ENCODE measurements at regions not wholly inside any gene's neighbourhood (a gene's known extent, or its start where the extent isn't known, plus 50 kb on each side); places are given as distances from the start of the nearest gene placed in this dataset.
"Not testable (repeated sequence)": the region's sequence is repeated elsewhere in the genome, so short reads cannot be mapped to it uniquely, and the experiment has no call there.

DNA sequence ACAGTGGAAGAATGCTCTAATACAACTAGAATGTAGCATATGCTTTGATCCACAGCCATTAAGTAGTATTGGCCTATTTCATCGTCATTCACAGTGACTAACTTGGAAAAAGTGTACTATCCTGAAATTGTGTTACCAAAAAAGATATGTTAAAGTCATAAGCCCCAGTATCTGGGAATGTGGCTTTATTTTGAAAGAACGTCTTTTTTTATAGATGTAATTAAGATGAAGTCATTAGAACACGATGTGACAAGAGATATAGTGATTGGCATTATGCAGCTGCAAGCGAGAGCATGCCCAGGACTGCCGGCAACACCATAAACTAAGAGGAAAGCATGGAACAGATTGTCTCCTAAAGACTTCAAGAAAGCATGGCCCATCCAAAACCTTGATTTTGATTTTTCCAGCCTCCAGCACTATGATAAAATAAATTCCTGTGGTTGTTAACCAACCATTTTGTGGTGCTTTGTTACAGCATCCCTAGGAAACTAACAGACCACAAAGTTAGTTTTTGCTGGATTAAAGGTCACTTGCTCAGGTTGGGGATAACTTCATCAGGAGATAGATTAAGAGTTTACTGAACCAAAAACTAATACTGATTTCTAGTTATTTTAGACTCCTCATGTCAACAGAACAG is 870.6 kb upstream of the LRRC4C start:
- FAIRE-seq: no peak

DNA sequence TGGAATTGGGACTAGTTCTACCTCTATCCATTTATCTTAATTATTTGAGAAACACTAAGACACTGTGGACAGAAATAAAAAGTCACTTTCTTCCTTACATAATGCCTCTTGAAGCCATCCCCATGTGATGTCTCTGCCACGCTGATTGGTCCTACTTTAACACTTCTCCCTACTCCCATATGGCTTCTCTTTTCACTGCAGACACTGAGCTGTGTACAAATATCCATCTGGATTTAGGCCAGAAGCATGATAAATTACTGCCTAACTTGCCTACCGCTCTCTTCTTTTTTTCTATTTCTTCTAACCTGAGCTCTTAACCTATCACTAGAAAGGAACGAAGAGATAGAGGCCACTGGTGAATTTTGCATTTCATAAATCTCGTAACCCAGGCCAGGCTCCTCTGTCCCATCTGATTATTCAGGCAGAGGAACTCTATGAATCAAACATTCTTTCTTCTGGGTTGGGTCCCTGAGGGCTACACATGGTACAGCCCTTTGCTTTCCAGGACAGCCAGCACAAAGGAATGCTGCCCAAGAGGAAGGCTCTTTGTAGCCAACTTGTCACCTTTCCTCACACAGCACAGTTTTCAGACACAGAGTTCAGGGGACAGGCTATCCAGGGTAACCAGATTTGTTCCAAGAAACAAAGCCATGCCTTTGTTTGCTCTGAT is 878.5 kb upstream of the LRRC4C start:
- FAIRE-seq: no peak

DNA sequence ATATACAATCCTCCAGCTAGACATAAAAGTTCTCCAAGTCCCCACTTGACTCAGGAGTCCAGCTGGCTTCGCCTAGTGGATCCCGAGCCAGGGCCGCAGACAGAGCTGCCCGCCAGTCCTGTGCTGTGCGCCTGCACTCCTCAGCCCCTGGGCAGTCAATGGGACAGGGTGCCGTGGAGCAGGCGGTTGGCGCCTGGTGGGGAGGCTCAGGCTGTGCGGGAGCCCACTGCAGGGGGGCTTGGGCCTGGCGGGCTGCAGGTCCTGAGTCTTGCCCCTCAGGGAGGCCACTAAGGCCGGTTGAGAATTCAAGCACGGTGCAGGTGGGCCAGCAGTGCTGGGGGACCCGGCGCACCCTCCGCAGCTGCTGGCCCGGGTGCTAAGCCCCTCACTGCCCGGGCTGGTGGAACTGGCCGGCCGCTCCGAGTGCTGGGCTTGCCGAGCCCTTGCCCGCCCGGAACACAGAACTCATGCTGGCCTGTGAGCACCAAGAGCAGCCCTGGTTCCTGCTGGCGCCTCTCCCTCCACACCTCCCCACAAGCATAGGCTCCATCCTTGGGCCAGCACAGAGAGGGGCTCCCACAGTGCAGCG is 884.8 kb upstream of the LRRC4C start:
- FAIRE-seq: no peak

DNA sequence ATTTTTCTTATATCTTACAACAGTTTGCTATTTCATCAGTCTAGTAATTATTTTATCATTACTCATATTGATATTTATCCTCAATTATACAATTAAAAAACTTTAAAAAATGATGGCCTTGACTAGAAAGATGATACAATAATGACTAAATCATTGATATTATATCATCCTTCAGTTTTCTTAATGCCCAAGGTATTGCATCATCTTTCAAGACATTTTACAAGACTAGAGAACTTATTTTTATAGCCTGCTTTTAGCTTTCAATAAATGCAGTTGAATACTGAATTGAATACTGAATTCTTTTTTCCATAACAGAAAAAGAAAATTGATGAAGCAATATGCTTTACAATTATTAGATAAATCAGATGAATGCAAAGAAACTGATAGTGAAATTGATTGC is 886.5 kb upstream of the LRRC4C start:
- no peak for FAIRE-seq

DNA sequence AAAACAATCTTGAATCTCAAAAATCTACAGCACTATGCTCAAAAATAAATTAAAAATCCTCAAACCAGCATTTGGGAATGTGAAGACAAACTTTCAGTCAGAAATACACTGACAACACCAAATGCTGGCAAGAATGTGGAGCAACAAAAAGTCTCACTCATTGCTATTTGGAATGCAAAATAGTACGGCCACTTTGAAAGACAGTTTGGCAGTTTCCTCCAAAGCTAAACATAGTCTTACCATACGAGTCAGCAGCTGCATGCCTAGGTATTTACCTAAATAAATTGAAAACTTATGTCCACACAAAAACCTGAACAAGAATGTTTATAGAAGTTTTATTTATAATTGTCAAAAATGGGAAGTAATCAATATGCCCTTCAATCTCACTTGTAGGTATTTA is 904.2 kb upstream of the LRRC4C start:
- no peak for FAIRE-seq

DNA sequence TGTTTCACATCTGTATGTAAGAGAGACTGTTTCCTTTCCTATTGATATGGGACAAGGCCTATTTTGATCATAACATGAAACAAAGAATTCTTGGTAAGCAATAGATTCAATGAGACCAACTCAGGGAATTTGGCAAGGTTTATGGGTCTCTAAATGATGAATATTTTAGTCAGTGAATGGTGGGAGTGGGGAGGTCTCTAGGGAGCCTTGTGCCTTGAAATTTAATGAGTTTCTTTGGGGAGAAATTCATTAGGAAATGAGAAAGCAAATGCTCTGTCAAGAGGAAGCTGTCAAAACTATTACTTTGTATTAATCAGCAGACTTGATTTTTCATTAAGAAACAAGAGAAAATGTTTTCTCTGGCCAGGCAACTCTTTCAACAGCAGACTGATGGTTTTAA is 921.7 kb upstream of the API5 start:
- no peak for FAIRE-seq

DNA sequence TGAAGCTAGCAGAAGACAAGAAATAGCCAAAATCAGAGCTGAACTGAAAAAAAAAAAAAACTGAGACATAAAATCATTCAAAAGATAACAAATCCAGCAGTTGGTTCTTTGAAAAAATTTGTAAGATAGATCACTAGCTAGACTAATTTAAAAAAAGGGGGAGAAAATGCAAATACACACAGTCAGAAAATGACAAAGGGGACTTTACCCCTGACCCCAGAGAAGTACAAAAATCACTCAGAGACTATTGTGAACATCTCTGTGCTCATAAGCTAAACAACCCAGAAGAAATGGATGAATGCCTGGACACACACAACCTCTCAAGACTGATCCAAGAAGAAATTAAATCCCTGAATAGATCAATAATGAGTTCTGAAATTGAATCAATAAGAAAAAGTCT is 914.3 kb upstream of the API5 start:
- FAIRE-seq: no peak

DNA sequence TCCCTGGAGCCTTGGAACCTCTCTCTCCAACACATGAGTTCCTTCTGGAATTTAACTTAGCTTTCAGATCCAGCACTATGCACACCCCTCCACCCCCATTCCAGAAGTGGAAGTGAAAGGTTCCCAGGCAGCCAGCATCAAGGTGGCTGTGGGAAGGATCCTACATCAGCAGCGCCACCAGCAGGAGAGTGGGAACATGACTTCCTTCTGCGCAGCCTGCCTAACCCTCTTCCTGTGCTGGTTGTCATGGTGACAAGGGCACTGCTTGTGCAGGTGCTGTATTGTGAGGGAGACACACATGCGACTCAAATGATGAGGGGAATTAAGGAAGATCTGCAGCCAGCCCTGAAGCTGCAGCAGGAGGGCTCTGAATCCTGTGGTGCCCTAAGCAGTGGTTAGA is 904.5 kb upstream of the API5 start:
- FAIRE-seq: no peak

DNA sequence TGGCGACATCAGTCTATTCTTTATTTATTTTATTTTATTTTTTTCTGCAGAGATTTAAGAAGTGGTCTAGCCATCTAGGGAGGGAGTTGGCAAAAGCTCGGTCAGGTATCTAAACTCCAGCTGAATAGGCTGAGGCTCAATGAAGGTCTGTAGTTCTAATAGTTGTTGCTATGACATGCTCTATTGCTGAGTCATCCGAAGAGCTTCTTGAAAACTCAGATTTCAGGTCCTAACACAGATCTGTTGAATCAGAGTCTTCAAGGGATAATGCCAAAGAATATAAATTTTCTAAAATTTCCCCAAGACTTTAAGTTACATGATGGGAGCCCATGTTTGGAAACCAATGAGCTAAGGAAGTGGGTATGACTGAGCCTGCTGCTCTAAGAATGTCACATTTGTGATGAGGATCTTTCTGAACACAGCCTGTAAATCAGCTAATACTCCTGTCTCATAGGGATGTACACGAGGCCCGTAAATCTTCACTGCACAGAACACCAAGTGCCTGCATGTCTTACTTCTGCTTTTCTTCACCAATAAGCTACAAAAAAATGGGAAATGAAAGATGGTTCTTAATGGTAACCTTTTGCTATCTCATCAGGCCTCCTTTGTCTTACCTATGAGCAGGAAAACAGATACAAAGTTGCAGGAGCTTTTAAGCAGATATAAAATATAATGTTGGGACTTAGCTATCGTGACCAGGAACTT is 901.4 kb upstream of the API5 start:
- no peak for FAIRE-seq

DNA sequence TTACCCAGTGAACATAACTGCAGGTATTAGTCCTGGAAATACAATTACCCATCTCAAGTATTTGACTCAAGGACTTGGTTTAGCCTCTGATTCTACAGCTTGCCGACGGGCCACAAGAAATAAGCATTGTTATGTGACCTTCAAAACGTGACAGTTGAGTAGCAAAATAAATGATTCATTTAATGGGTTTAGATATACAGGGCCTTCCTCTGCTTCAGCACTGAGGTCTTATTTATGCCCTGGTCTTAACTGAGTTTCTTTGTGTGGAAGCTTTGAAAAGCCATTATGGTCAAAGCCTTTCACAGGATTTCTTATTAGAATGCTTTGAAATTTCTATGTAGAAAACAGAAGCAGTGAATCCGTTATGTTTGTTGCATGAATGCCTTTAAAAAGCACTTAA is 899.2 kb upstream of the API5 start:
- no peak for FAIRE-seq

DNA sequence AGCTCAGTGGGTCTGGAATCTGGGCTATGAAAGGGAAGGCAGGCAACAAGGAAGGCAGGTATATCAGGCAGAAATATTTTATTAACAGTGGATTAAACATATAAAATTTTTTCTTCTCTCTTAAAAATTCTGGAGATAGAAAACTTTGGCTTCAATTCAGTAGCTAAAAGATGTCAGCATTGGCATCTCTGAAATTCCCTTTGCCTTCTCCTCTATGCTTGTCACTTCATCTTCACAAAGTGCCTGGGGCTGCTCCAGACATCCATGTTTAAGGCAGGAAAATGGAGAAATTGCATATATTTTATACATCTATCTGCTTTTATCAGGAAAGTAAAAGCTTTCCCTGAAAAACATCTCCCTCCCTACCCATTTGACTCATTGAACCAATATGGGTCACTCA is 894.1 kb upstream of the API5 start:
- no peak for FAIRE-seq

DNA sequence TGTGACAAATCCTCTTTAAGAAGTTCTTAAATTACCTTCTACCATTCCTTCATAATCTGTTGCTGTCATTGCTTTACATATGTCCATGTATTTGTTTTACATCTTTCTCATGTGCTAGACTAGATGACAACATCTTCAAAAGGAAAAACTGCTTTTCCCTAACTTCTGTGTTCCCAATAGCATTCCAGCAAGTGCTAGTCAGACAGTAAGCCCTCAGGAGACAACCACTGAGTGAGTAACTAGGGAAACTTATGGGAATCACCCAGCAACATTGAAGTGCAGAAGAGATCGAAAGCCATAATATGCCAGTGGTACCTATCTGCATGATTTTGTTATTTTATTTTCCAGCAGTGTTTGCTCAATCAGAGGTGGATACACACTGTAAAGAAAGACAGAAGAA is 889.7 kb upstream of the API5 start:
- no peak for FAIRE-seq

DNA sequence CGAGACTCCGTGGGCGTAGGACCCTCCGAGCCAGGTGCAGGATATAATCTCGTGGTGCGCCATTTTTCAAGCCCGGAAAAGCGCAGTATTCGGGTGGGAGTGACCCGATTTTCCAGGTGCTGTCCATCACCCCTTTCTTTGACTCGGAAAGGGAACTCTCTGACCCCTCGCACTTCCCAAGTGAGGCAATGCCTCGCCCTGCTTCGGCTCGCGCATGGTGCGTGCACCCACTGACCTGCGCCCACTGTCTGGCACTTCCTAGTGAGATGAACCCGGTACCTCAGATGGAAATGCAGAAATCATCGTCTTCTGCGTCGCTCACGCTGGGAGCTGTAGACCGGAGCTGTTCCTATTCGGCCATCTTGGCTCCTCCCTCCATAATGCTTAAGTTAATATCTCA is 876.9 kb upstream of the API5 start:
- FAIRE-seq: not testable (repeated sequence)

DNA sequence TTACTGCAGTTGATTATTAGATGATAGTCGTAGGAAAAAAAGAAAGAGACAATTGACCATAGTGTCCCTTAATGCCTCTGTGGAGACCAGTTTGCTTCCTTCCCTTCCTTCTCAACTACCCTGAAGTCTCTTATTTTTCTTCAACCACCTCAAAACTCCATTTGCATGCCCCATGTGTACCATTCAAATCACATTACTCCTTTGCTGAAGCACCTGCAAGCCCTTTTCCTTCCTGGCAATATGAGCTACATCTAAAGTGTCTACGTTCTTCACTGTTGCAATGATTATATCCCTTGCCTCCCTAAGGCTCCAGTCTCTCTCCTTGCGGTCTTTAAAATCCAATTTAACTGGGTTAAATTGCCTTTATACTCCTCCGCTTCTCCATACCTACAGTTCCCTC is 867.4 kb upstream of the API5 start:
- no peak for FAIRE-seq

DNA sequence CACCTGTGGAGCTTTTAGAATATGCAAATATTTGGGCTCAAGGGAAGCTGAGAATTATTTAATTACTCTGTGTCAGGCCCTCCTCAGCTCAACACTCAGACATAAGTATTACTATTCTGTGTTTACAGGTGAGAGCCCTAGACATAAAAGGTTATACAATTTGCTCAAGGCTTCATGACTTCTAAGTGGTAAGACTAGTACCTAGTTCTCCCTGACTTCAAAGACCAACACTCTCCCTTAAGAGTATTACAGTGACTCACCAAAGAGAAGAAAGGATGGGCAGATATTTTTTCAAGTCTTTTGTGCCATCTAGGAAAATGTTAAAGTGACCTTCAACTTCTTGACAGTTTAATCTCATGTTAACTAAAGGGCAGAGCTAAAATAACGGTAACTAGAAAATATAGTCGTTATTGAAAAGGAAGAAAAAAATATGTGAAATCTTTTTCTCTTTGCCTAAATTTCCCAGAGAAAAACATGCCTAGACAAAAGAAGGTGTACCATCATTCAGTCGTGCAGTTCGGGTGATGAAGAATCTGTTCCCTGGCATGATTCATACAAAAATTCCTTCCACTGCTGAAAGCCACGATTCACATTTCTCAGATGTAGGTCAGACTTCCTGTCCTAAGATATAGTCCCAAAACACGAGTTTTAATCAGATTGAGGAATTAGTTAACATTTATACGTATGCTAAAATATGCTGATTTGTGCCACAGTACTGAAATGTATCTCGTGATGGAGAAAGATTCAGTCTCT is 849.1 kb upstream of the API5 start:
- no peak for FAIRE-seq

DNA sequence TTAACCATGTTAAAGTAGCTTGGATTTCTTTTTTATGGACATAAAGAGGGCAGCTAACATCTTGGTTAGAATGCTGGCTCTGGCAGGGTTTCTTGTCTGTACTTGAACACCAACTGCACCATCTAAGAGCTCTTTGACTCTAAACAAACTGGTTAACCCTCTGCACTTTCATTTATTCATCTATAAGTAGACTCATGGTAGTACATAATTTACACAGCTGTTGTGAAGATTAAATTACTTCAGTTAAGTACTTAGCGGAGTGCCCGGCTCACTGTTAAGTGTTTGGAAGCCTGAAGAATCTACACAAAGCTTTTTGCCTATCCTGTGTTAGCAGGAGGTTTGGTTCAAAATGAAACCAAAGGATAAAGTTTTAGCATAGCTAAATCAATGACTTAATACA is 846.2 kb upstream of the API5 start:
- no peak for FAIRE-seq

DNA sequence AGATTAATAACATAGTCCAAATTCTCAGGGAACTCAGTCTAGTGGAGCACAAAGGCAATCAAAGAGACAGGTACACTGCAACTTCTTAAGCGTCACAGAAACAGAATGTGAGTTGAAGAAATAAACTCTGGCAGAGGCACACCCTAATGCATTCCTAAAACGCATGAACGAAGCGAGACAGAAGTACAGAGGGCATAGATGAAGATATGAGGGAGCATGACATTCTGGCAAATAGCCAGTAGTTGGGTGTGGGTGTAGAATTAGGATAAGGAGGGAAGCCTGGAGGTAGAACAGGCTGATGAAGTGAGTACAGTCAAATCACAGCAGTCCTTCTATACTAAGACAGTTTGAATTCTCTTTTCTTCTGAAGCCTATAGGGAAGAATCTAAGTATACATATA is 838.7 kb upstream of the API5 start:
- no peak for FAIRE-seq

DNA sequence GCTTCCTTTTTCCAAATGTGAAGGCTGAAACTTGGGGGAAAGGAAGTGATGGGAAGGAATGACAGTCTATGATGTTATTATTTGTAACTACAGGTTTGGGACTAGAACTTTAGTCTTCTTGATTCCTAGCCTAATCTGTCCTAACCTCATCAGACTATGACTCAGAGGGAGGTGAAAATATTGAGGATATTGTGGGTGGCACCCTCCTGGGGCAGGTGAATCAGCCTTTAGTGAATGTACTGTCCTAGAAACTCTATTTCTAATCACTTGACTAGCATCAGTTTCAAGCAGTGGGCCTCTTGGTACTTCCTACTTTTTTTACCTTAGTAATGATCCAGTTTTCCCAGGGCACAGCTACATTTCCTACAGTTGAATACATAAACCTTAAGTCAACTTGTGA is 829.0 kb upstream of the API5 start:
- no peak for FAIRE-seq

DNA sequence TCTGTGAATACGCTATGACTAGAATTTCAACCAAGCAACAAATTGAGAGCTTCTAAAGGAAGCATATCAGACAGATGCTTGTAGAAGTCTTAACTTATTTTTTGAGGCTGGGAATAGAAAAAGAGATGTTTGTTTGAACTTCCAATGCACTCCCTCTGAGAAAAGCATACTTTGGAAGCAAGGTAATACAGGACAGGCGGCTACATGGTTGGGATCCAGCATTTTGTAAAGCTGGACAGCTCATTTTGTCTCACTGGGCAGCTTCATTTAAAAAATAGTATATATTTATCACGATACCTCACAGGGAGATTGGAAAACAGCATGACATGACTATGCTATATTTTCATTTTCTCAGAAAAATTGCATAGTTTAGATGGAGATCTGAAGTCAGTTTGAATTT is 821.3 kb upstream of the API5 start:
- no peak for FAIRE-seq

DNA sequence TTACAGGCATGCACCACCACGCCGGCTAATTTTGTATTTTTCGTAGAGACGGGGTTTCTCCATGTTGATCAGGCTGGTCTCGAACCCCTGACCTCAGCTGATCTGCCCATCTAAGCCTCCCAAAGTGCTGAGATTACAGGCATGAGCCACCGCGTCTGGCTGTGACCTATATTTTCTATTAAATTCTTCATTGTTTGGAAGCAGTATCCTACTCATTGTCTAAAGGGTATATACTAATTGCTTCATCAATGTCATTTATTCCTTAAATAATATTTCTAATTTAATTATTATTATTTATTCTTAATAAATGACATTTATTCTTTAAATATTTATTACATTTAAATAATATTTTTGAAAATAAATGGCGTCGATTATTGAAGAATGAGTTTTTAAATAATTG is 817.3 kb upstream of the API5 start:
- no peak for FAIRE-seq

DNA sequence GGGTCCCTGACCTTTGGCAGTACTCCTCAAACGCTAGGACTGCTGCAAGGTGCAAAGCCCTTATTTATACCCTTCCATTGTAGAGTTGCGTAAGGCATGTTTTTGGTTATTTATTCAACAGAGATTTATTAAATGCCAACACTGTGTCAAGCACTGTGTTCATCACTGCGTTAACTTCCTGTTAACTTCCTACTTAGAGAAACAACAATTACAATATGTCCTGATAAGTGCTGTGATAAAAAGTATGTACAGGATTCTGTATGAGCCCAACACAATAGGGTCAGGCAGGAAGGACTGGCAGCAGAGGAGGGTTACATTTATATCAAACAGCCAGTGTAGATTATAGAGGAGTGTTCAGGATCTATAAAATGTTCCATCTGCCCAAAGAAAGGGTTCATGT is 812.8 kb upstream of the API5 start:
- no peak for FAIRE-seq

DNA sequence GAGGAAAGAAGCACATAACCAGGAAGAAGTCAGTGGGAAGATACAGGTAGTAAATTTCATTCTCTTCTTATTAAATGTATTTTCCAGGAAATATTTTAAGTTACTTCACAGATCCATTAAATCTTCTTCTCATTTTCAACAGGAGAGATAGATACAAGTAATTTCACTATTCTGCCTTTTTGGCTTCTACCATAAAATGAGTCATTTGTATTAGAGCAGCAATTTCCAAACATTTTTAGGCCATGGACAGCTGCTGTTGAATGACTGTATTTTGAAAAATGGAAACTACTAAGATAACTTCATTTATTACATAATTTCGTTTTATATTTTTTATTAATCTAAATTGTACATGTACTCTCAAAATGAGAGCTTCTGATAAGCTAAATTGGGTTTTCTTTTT is 809.6 kb upstream of the API5 start:
- FAIRE-seq: no peak

DNA sequence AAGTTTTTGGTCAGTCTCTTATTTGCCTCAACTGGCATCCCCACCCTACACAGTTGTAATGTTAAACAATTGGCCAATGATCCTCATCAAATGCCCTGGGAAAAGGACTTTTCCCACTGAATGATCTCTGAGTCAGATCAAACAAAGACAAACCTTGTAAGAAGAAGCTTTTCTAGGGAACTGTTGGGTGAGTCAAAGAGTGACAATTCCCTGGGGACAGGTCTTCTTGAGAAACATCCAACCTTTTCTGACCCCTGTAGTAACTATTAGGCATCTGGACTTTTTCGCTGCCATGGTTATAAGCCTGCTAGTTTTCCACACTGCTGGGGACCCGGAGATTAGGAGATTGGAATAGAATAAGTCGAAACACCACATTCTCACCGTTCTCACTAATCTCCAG is 789.8 kb upstream of the API5 start:
- FAIRE-seq: no peak
